ENCODE measurements at regions not wholly inside any gene's neighbourhood (a gene's known extent, or its start where the extent isn't known, plus 50 kb on each side); places are given as distances from the start of the nearest gene placed in this dataset.

DNA sequence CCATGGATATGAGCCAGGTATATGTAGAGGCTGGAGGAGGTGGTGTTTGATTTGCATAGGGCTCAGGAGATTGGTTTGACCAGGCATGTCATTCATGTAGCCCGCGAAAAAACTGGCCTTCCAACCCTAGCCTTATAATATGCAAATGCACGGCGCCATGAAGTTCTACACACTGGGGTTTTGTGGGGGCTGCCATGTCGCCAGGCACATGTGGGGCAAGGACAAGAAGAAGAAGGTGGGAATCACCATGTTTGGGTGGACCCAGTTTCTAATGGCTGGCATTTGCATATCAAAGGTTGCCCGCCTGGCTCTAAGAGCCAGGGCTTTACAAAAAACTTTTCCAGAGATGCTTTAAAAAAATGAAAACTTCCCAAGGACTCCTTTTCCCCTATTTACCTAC lies 1251.0 kb downstream of the PCDH18 start:
- H3K27me3 Mint-ChIP-seq (ENCODE audit: low read depth in 2 of 2): no peaks in the 10 kb centered on the region
- no peaks in the 10 kb centered on the region for H3K36me3 ChIP-seq (ENCODE audit: control insufficient read depth, insufficient read depth, low read length)
- H3K4me3 Mint-ChIP-seq: no peak overlapping the region
- H3K4me3 ChIP-seq (ENCODE audit: low read length): no peak overlapping the region
- H3K9me3 ChIP-seq (ENCODE audit: control insufficient read depth, insufficient read depth, low read length): peaks cover 3% of the 10 kb centered on the region
- H3K27me3 ChIP-seq (ENCODE audit: control insufficient read depth, insufficient read depth, low read length): no peaks in the 10 kb centered on the region
- whole genome bisulfite sequencing (ENCODE audit: insufficient coverage): 86% methylated on average over 6 of the region's 6 CpGs
- TF ChIP-seq, protein P1, sequence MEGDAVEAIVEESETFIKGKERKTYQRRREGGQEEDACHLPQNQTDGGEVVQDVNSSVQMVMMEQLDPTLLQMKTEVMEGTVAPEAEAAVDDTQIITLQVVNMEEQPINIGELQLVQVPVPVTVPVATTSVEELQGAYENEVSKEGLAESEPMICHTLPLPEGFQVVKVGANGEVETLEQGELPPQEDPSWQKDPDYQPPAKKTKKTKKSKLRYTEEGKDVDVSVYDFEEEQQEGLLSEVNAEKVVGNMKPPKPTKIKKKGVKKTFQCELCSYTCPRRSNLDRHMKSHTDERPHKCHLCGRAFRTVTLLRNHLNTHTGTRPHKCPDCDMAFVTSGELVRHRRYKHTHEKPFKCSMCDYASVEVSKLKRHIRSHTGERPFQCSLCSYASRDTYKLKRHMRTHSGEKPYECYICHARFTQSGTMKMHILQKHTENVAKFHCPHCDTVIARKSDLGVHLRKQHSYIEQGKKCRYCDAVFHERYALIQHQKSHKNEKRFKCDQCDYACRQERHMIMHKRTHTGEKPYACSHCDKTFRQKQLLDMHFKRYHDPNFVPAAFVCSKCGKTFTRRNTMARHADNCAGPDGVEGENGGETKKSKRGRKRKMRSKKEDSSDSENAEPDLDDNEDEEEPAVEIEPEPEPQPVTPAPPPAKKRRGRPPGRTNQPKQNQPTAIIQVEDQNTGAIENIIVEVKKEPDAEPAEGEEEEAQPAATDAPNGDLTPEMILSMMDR (IDR thresholded peaks at IDR 0.05): no peak
- DNase-seq: no peak
- no peak overlapping the region for H3K27ac ChIP-seq (ENCODE audit: low read length)
- ATAC-seq: no peak
- no peaks in the 10 kb centered on the region for H3K4me1 ChIP-seq (ENCODE audit: control insufficient read depth, insufficient read depth, low read length)
- H3K4me1 Mint-ChIP-seq: no peaks in the 10 kb centered on the region
- intact Hi-C loops (cut with micrococcal nuclease): no loop called here
- H3K36me3 Mint-ChIP-seq: no peaks in the 10 kb centered on the region
- H3K9me3 Mint-ChIP-seq: peaks cover 11 to 14% of the 10 kb centered on the region in 2 donors
- H3K27ac Mint-ChIP-seq: no peak overlapping the region

DNA sequence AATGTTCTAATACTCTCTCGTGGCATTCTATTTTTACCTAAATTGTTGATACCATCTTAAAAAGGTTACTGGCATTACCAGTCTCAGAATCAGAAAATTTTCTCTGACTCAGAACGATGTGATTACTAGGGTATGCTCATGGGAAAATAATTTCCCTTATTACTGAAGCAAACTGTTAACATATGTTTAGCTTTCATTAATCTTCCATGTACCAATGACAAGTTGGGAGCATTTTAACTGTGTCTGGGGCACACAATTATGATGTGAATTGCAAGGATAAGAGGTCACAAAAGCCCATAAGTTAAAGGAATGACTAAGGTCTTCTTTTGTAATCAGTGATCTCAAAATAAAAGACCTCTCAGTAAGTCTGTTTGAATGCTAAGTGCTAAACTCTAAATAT lies 1254.6 kb downstream of the PCDH18 start:
- Histone ChIP-seq H3K9me3 (ENCODE audit: control insufficient read depth, insufficient read depth, low read length) (no peaks in the 10 kb centered on the region), H3K27me3 (ENCODE audit: control insufficient read depth, insufficient read depth, low read length) (no peaks in the 10 kb centered on the region), H3K4me3 (ENCODE audit: low read length) (no peak overlapping the region), H3K27ac (ENCODE audit: low read length) (no peak overlapping the region), H3K4me1 (ENCODE audit: control insufficient read depth, insufficient read depth, low read length) (no peaks in the 10 kb centered on the region), H3K36me3 (ENCODE audit: control insufficient read depth, insufficient read depth, low read length) (no peaks in the 10 kb centered on the region)
- H3K27me3 Mint-ChIP-seq (ENCODE audit: low read depth in 2 of 2): no peaks in the 10 kb centered on the region
- DNase-seq: no peak
- ATAC-seq: no peak
- H3K27ac Mint-ChIP-seq: no peak overlapping the region
- intact Hi-C loops (cut with micrococcal nuclease): no loop called here
- H3K4me1 Mint-ChIP-seq: no peaks in the 10 kb centered on the region
- no CpG with 5 or more reads among the region's 2 CpGs for WGBS (ENCODE audit: insufficient coverage)
- TF ChIP-seq, protein P1 (IDR thresholded peaks at IDR 0.05): no peak
- H3K9me3 Mint-ChIP-seq: peaks cover 20% of the 10 kb centered on the region in 2 donors
- H3K4me3 Mint-ChIP-seq: no peak overlapping the region
- H3K36me3 Mint-ChIP-seq: no peaks in the 10 kb centered on the region

DNA sequence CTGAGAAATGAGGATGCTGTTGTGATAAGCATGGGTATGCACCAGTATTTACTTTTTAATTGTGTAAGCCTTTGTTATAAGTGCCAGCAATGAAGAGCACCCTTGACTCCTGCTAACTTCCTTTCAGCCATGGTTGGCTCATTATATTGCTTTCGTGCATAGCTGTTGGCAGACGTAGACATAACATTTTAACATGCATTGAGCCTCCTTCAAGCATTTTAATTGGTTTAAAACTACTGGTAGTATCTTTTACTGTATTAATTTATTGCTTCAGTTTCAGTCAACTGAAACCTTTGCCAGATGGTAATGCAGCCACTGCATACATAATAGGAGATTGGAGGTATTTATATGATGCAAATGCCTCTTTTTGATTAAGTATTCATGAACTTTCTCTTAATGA lies 1285.4 kb downstream of the PCDH18 start:
- no peak overlapping the region for H3K4me3 ChIP-seq (ENCODE audit: low read length)
- H3K27me3 ChIP-seq (ENCODE audit: control insufficient read depth, insufficient read depth, low read length): no peaks in the 10 kb centered on the region
- no peak overlapping the region for H3K27ac ChIP-seq (ENCODE audit: low read length)
- H3K36me3 Mint-ChIP-seq: no peaks in the 10 kb centered on the region
- H3K36me3 ChIP-seq (ENCODE audit: control insufficient read depth, insufficient read depth, low read length): no peaks in the 10 kb centered on the region
- no peaks in the 10 kb centered on the region for H3K4me1 Mint-ChIP-seq
- H3K27ac Mint-ChIP-seq: no peak overlapping the region
- 40% methylated on average over 2 of the region's 2 CpGs for WGBS (ENCODE audit: insufficient coverage)
- H3K9me3 Mint-ChIP-seq: peaks cover 5 to 6% of the 10 kb centered on the region in 2 donors
- no peaks in the 10 kb centered on the region for H3K27me3 Mint-ChIP-seq (ENCODE audit: low read depth in 2 of 2)
- ATAC-seq (no peak), DNase-seq (no peak)
- intact Hi-C loops (cut with micrococcal nuclease): no loop called here
- TF ChIP-seq, protein P1 (IDR thresholded peaks at IDR 0.05): no peak
- no peaks in the 10 kb centered on the region for H3K4me1 ChIP-seq (ENCODE audit: control insufficient read depth, insufficient read depth, low read length)
- H3K4me3 Mint-ChIP-seq: no peak overlapping the region
- H3K9me3 ChIP-seq (ENCODE audit: control insufficient read depth, insufficient read depth, low read length): no peaks in the 10 kb centered on the region

DNA sequence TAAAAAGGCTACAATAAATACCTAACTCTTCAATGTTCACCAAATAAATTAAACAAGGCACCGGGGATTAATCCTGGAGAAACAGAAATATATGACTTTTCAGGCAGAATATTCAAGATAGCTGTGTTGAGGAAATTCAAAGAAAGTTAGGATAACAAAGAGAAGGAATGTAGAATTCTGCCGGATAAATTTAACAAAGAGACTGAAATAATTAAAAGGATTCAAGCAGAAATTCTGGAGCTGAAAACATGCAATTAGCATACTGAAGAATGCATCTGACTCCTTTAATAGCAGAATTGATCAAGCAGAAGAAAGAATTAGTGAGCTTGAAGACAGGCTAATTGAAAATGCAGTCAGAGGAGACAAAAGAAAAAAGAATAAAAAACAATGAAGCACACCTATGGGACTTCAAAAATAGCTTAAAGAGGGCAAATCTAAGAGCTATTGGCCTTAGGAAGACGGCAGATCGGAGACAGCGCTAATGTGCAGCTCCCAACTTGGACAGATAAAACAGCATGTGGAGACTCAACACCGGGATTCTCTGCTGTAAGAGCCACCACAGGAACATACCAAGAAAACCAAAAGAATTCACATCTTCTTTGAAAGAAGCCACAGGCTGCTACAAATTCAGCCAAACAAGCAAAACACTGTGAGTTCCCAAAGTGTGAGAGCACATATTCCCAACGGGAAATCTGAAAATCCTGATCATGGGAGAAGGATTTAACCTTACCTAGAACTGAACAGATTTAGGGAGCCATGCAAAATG lies 1290.9 kb downstream of the PCDH18 start:
- H3K4me3 ChIP-seq (ENCODE audit: low read length): no peak overlapping the region
- Mint-ChIP-seq H3K9me3 (peaks cover 15 to 19% of the 10 kb centered on the region in 2 donors), H3K36me3 (peaks cover 14% of the 10 kb centered on the region)

More for the DNA sequence above, 1290.9 kb downstream of the PCDH18 start:
- Mint-ChIP-seq H3K27me3 (ENCODE audit: low read depth in 2 of 2) (no peaks in the 10 kb centered on the region), H3K27ac (no peak overlapping the region), H3K4me3 (no peak overlapping the region), H3K4me1 (no peaks in the 10 kb centered on the region)
- Histone ChIP-seq H3K9me3 (ENCODE audit: control insufficient read depth, insufficient read depth, low read length) (peaks cover 15% of the 10 kb centered on the region), H3K4me1 (ENCODE audit: control insufficient read depth, insufficient read depth, low read length) (no peaks in the 10 kb centered on the region), H3K36me3 (ENCODE audit: control insufficient read depth, insufficient read depth, low read length) (no peaks in the 10 kb centered on the region), H3K27me3 (ENCODE audit: control insufficient read depth, insufficient read depth, low read length) (no peaks in the 10 kb centered on the region), H3K27ac (ENCODE audit: low read length) (no peak overlapping the region)
- DNase-seq: no peak
- WGBS (ENCODE audit: insufficient coverage): 90% methylated on average over 6 of the region's 7 CpGs
- intact Hi-C loops (cut with micrococcal nuclease): no loop called here
- no peak for ATAC-seq
- TF ChIP-seq, protein P1 (IDR thresholded peaks at IDR 0.05): no peak

Measured in natural killer cell (primary cell).